GM18498 (cell line): ENCODE measurements at regions not wholly inside any gene's neighbourhood (a gene's known extent, or its start where the extent isn't known, plus 50 kb on each side); places are given as distances from the start of the nearest gene placed in this dataset.
"Not testable (repeated sequence)": the region's sequence is repeated elsewhere in the genome, so short reads cannot be mapped to it uniquely, and the experiment has no call there.

Source experiments
- ATAC-seq: cut with Tn5 transposase; IDR thresholded peaks from one replicate; pipeline ENCODE4 v1.9.1; 2021; ENCODE audit warnings: mild to moderate bottlenecking, moderate library complexity; ENCODE audit not compliant: unreplicated experiment

GRCh38 chr17:77083531-77083930 lies 57.2 kb upstream of the SEC14L1 start:
- no peak for ATAC-seq

DNA sequence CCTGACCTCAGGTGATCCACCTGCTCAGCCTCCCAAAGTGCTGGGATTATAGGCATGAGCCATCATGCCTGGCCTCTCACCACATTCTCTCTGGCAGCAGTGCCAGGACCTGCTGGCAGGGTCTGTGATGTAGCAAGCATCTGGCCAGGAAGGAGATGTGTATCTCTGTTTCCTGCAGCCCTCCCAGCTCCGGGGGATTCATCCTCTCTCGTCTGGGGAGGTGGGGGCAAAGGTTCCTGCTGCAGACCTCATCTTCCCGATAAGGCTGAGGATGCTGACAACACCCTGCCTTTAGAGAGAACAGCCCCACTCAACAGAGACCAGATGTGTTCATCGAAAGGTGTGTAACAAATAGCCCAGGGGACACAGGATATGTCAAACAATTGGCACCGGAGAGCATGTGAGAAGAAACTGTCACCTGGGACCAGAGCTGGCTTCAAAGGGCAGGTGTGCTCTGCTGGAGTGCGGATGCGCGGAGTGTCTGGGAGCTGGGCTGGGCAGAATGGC lies 54.8 kb upstream of the SEC14L1 start:
- no peak for ATAC-seq

GRCh38 chr17:77086433-77087010 lies 54.2 kb upstream of the SEC14L1 start:
- no peak for ATAC-seq

- peak; percentile 2 for ATAC-seq
Measured at GRCh38 chr17:77087650-77088454, 52.9 kb upstream of the SEC14L1 start.

GRCh38 chr17:77088455-77089123 lies 52.2 kb upstream of the SEC14L1 start:
- ATAC-seq, result peak; percentile 86

GRCh38 chr17:77089124-77089490 lies 51.7 kb upstream of the SEC14L1 start:
- ATAC-seq, result no peak

DNA sequence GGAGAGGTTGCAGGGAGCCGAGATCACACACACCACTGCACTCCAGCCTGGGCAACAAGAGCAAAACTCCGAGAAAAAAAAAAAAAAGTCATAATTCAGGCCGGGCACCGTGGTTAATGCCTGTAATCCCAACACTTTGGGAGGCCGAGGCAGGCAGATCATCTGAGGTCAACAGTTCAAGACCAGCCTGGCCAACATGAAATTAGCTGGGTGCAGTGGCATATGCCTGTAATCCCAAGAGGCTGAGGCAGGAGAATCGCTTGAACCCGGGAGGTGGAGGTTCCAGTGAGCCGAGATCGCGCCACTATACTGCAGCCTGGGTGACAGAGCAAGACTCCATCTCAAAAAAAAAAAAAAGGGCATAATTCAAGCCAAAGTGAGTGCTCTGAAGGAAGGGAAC lies 50.8 kb upstream of the SEC14L1 start:
- ATAC-seq, result not testable (repeated sequence)

- ATAC-seq, result no peak
Measured at GRCh38 chr17:77090476-77090875, 50.3 kb upstream of the SEC14L1 start.
